Gastrocnemius medialis (tissue), 4 donors: ENCODE measurements at regions not wholly inside any gene's neighbourhood (a gene's known extent, or its start where the extent isn't known, plus 50 kb on each side); places are given as distances from the start of the nearest gene placed in this dataset.

Experiments used
- ATAC-seq, 2 donors: fragments of 150-250 bp; one replicate each; pipeline ENCODE4 v1.9.1; 2016
- DNase-seq, 2 donors: peaks; one replicate each; pipeline ENCODE4 v3.0.0-alpha.2; 2019
- H3K27ac ChIP-seq, 4 donors: fragments of 200-600 bp; sonication (generic); 1 replicate in 1 of 4; 2 replicates in 3 of 4; pipeline ENCODE4 v1.5.1; 2016 to 2018; ENCODE audit warnings: mild to moderate bottlenecking in 2 of 4, moderate library complexity in 1 of 4
- H3K27me3 ChIP-seq, 3 donors: fragments of 200-600 bp; sonication (generic) in 2 of 3; 1 replicate in 1 of 3; 2 replicates in 2 of 3; pipeline versions ENCODE4 v1.5.1 to v1.6.0; 2016 to 2019; ENCODE audit warnings: mild to moderate bottlenecking in 1 of 3, moderate library complexity in 1 of 3
- H3K36me3 ChIP-seq, 2 donors: fragments of 200-600 bp; sonication (generic) in 1 of 2; one replicate each; pipeline ENCODE4 v1.5.1; 2017 to 2018
- H3K4me1 ChIP-seq, 2 donors: fragments of 200-600 bp; sonication (generic) in 1 of 2; one replicate each; pipeline ENCODE4 v1.5.1; 2016 to 2017; ENCODE audit warnings: mild to moderate bottlenecking in 2 of 2
- H3K4me3 ChIP-seq, 4 donors: fragments of 200-600 bp; sonication (generic) in 3 of 4; 1 replicate in 1 of 4; 2 replicates in 3 of 4; pipeline ENCODE4 v1.5.1; 2016 to 2019; ENCODE audit warnings: mild to moderate bottlenecking in 2 of 4
- H3K9me3 ChIP-seq, 3 donors: fragments of 200-600 bp; sonication (generic) in 2 of 3; 1 replicate in 1 of 3; 2 replicates in 2 of 3; pipeline ENCODE4 v1.5.1; 2016 to 2019
- POLR2A ChIP-seq, 2 donors: fragments of 450-650 bp; IDR thresholded peaks; one replicate each; pipeline ENCODE4 v1.6.1; 2017; ENCODE audit warnings: antibody characterized with exemption in 2 of 2, mild to moderate bottlenecking in 2 of 2, moderate library complexity in 2 of 2
- in situ Hi-C, 4 donors: fragments of 200-750 bp; cut with MboI; loops; one replicate each; pipeline versions ENCODE4 v1.15.0 to v1.8.0; 2017; ENCODE audit warnings: low sequenced_read_pairs in 4 of 4
- intact Hi-C: fragments of 100-400 bp; cut with DNase I; formaldehyde crosslinking; loops from one replicate; pipeline ENCODE4 v1.15.1; 2023; ENCODE audit warnings: low total_unique reads
- TF ChIP-seq, protein P1 (sequence below), 5 experiments: fragments of 450-650 bp in 3 of 5; fragments of 200-600 bp in 2 of 5; sonication (generic) in 2 of 5; IDR thresholded peaks in 4 of 5; conservative IDR thresholded peaks in 1 of 5; 1 replicate in 4 of 5; 2 replicates in 1 of 5; pipeline ENCODE4 v1.5.1; 2016 to 2019; ENCODE audit warnings: antibody characterized with exemption in 5 of 5, mild to moderate bottlenecking in 3 of 5, moderate library complexity in 3 of 5

DNA sequence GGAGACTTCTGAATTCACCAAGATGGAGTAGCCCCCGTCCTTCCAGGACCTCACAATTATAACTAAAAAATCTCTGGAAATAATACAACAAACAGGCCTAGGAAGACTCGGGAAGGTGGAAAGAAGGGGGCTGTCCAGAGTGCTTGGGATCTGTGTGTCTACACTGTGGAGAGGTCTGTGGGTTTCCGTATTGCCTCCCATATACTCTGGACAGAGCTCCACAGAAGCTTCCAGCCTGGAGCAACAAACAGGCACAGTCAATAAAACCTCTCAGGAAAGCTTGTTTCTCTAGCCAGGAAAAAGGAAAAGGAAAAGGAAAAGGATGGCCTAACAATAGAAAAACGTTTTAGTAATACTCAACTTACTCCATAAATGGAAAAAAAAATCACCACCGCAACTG is 655.9 kb downstream of the DSC3 start:
- H3K4me1 ChIP-seq, result no peaks in the 10 kb centered on the region
- DNase-seq (no peak), ATAC-seq (no peak)
- H3K27me3 ChIP-seq, result no peaks in the 10 kb centered on the region
- intact Hi-C loops, result no loop called here
- no peak overlapping the region for H3K4me3 ChIP-seq
- no peak overlapping the region for H3K27ac ChIP-seq
- in situ Hi-C loops, result no loop called here
- no peaks in the 10 kb centered on the region for H3K36me3 ChIP-seq
- no peak for TF ChIP-seq POLR2A (IDR thresholded peaks at IDR 0.05)
- TF ChIP-seq, protein P1, sequence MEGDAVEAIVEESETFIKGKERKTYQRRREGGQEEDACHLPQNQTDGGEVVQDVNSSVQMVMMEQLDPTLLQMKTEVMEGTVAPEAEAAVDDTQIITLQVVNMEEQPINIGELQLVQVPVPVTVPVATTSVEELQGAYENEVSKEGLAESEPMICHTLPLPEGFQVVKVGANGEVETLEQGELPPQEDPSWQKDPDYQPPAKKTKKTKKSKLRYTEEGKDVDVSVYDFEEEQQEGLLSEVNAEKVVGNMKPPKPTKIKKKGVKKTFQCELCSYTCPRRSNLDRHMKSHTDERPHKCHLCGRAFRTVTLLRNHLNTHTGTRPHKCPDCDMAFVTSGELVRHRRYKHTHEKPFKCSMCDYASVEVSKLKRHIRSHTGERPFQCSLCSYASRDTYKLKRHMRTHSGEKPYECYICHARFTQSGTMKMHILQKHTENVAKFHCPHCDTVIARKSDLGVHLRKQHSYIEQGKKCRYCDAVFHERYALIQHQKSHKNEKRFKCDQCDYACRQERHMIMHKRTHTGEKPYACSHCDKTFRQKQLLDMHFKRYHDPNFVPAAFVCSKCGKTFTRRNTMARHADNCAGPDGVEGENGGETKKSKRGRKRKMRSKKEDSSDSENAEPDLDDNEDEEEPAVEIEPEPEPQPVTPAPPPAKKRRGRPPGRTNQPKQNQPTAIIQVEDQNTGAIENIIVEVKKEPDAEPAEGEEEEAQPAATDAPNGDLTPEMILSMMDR (IDR thresholded peaks at IDR 0.05 in 4 of 5, conservative IDR thresholded peaks at IDR 0.05 in 1 of 5), result no peak
- no peaks in the 10 kb centered on the region for H3K9me3 ChIP-seq

DNA sequence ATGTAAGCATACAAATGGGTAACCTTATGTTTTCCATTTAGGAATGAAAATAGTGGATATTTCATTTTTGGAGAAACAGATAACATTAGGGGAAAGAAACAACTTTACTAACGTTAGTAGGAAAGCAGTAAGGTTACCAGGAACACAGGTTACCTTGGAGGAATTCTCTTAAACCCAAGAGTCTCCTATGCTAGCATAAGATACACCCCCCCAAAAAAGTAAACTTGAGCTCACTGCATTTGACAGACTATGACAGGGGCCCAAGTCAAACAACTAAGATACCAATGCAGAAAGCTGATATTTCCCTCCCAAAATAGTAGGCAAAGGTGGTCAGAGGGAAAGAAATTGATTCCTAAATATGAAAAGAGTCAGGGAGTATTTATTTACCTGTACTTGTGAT is 656.9 kb downstream of the DSC3 start:
- H3K4me3 ChIP-seq, result no peak overlapping the region
- TF ChIP-seq, protein P1 (IDR thresholded peaks at IDR 0.05 in 4 of 5, conservative IDR thresholded peaks at IDR 0.05 in 1 of 5), result no peak
- TF ChIP-seq POLR2A (IDR thresholded peaks at IDR 0.05), result no peak
- no peaks in the 10 kb centered on the region for H3K9me3 ChIP-seq
- no peaks in the 10 kb centered on the region for H3K36me3 ChIP-seq
- ATAC-seq (no peak), DNase-seq (no peak)
- intact Hi-C loops (no loop called here), in situ Hi-C loops (no loop called here)
- no peaks in the 10 kb centered on the region for H3K27me3 ChIP-seq
- H3K27ac ChIP-seq, result no peak overlapping the region
- no peaks in the 10 kb centered on the region for H3K4me1 ChIP-seq

DNA sequence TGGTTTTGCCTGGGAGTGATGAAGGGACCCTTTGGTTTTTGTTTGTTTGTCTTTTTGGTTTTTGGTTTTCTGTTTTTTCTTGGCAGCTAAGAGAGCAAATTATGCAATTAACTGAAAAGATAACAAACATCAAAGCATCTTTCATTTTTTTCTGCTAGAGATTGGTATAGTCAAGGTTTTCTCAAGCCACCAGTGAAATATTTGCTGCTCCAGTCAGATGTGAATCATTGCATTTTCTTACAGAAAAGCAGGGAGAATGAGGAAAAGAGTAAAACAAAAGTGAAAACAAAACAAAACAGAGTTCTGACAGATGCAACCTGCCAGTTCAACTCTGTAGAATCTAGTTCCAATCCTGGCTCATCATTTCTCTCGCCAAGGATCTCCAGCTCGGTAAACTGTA is 660.7 kb downstream of the DSC3 start:
- DNase-seq (no peak), ATAC-seq (no peak)
- no peak overlapping the region for H3K27ac ChIP-seq
- no peaks in the 10 kb centered on the region for H3K9me3 ChIP-seq
- H3K4me1 ChIP-seq, result no peaks in the 10 kb centered on the region
- TF ChIP-seq POLR2A (IDR thresholded peaks at IDR 0.05), result no peak
- TF ChIP-seq, protein P1 (IDR thresholded peaks at IDR 0.05 in 4 of 5, conservative IDR thresholded peaks at IDR 0.05 in 1 of 5), result no peak
- H3K36me3 ChIP-seq, result no peaks in the 10 kb centered on the region
- intact Hi-C loops (no loop called here), in situ Hi-C loops (no loop called here)
- no peaks in the 10 kb centered on the region for H3K27me3 ChIP-seq
- no peak overlapping the region for H3K4me3 ChIP-seq

DNA sequence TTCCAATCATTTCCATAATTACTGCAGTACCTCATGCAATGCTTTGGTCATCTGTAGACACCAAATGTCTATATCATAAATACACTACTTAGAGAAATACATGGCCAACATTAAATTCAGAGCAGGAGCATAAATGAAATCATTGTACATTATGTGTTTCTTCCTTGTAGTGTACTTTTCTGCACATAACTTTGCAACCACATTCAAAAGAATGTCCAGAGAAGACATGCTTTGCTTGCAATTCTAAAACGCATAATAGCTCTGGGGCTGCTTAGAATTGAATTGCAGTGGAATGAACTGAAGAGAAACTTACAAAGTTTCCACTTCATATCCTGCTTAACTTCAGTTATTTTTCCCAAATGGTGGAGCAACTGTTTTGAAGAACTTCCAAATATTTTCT is 664.4 kb downstream of the DSC3 start:
- TF ChIP-seq, protein P1 (IDR thresholded peaks at IDR 0.05 in 4 of 5, conservative IDR thresholded peaks at IDR 0.05 in 1 of 5), result no peak
- no peak for TF ChIP-seq POLR2A (IDR thresholded peaks at IDR 0.05)
- H3K27me3 ChIP-seq, result no peaks in the 10 kb centered on the region
- H3K36me3 ChIP-seq, result no peaks in the 10 kb centered on the region
- no peaks in the 10 kb centered on the region for H3K4me1 ChIP-seq
- in situ Hi-C loops (no loop called here), intact Hi-C loops (no loop called here)
- DNase-seq (no peak), ATAC-seq (no peak)
- no peak overlapping the region for H3K4me3 ChIP-seq
- H3K27ac ChIP-seq, result no peak overlapping the region
- no peaks in the 10 kb centered on the region for H3K9me3 ChIP-seq

DNA sequence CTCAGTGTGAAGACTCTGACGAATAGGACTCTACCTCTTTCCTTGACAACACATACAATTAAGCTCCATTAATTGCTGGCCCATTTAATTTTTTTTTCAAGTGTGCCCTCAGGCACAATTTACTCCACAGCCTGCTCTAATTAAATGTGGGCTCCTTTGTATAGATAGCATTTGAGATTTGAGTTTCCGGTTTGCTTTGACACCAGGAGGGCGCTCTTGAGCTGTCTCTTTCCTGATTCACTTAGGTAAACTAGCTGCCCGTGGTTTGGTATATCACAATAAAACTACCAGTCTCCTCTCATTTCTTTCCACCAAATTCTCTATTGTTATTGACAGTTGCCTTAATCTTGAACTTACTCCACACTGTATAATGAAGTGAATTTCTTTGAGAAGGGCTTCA is 666.0 kb downstream of the DSC3 start:
- H3K36me3 ChIP-seq, result no peaks in the 10 kb centered on the region

More for the DNA sequence above, 666.0 kb downstream of the DSC3 start:
- H3K9me3 ChIP-seq, result no peaks in the 10 kb centered on the region
- no peak overlapping the region for H3K4me3 ChIP-seq
- H3K27ac ChIP-seq, result no peak overlapping the region
- in situ Hi-C loops (no loop called here), intact Hi-C loops (no loop called here)
- DNase-seq, result no peak
- ATAC-seq, result no peak
- TF ChIP-seq, protein P1 (IDR thresholded peaks at IDR 0.05 in 4 of 5, conservative IDR thresholded peaks at IDR 0.05 in 1 of 5), result no peak
- no peak for TF ChIP-seq POLR2A (IDR thresholded peaks at IDR 0.05)
- H3K27me3 ChIP-seq, result no peaks in the 10 kb centered on the region
- H3K4me1 ChIP-seq, result no peaks in the 10 kb centered on the region
